ENCODE measurements at regions not wholly inside any gene's neighbourhood (a gene's known extent, or its start where the extent isn't known, plus 50 kb on each side); places are given as distances from the start of the nearest gene placed in this dataset.

DNA sequence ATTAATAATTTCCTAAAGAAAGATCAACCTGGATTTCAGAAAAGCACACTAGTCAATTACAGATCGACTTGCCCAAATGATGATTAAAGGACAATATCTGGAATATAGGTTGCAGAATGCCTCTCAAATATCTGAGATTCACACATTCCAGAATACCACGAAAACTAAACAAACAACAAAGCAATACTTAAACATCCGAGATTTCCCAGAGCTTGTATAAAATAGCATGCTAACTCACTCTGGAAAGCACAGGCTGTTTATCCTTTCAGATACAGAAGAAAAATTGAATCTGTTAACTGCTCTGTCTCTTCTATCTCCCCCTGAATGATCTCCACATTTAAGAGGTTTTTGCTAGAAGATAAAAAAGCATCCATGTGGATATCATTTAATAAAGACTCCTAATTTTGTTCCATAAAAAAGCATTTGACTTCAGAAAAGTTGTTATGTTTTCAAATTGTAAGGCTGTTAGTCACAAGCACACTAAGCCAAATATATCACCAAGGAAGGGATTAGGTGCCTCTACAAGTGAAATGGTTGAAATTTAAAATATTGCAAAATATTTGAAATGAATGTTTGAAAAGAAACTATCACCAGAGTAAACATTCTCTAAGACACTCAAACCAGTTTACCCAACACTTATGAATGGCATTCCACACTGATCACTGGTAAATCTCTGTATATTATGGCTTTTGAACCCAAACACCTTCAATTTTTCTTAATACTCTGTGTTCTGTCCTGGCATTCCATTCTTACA is 865.1 kb upstream of the ADAMTS5 start:
- DNase-seq = no peak

DNA sequence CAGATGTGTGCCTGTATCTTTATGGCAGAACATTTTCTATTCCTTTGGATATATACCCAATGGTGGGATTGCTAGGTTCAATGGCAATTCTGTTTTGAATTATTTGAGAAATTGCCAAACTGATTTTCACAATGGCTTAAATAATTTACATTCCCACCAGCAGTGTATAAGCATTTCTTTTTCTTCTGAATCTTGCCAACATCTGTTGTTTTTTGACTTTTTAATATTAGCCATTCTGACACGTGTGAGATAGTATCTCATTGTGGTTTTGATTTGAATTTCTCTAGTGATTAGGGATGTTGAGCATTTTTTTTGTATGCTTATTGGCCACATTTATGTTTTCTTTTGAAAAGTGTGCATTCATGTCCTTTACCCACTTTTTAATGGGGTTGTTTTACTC is 864.3 kb upstream of the ADAMTS5 start:
- no peak for DNase-seq

DNA sequence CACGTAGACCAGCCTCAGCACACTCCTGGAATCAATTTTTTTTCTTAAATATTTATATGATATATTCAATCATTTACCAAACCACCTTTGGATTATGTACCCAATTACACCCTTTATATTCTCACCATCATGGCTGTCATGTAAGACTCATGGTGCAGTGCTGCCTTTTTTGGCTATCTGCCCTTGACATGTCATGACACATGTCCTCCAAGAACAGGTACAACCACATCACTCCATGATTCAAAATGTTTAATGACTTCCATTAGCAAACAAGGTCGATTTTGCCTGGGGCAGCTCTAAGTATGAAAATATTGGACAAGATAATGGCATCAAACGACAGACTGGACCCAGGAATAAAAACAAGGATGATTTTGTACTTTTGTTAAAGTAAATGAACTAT is 861.1 kb upstream of the ADAMTS5 start:
- DNase-seq = no peak

DNA sequence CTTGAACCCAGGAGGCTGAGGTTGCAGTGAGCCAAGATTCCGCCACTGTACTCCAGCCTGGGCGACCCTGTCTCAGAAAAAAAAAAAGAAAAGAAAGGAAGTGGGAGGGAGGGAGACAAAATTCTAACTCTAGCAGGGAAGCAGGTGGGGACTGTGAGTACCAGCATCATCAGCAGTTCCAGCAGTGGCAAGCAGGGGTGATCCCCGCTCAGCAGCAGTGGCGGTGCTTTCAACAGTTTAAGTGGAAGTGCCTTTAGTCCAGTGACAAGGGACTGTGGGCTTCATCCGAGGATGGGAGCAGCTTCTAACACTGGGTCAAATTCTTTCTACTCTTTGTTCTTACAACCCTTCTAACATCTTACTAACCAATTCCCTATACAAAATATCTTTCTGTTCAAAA is 858.1 kb upstream of the ADAMTS5 start:
- DNase-seq = no peak

DNA sequence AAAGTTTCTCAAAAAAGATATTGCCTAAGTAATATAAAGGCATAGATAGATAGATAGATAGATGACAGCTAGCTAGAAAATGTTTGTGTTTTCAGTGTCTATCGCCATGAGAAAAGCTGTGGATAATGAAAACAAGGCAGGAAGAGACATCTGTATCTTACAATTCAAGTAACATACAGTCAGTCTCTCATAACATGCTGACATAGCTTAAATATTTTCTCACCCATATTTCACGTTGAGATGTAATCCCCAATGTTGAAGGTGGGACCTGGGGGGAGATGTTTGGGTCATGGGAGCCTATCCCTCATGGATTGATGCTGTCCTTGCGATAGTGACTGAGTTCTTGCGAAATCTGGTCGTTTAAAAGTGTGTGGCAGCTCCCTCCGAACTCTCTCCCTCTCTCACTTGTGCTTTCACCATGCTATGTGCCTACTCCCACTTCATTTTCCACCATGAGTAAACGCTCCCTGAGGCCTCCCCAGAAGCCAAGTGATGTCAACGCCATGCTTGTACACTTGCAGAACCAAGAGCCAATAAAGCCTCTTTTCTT is 856.8 kb upstream of the ADAMTS5 start:
- no peak for DNase-seq

DNA sequence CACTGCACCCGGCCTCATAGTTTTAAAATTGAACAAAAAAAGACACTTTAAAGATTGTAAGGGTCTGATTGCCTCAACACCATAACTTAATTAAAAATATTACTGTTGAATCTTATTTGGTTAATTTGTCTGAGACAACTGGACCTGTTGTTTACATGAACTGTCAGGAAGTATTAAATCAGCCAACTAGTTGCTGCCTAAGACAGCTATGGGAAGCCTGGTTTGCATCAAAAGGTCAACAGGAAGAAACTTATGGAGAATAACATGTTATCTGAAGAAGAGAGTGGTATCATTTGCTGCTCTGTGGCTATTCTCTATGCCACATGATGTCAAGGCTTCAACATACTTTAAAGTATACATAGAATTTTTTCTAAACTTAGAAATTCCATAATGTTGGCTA is 853.5 kb upstream of the ADAMTS5 start:
- no peak for DNase-seq

DNA sequence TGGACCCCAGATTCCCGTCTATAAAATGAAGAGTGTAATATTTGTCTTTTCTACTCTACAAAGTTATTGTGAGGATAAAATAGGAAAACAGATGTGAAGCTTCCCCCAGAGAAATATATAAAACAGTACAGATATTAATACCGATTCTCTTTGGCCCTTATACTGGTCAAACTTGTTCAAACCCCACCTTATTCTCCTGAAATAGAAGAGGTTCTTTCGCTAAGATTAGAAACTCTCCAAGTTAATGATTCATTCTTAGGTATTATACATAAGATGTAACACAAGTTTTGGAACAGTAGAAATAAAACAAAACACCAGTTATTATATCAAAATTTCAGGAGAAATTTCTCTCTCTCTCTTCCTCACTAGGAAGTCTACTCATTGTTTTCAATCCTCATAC is 852.4 kb upstream of the ADAMTS5 start:
- no peak for DNase-seq

DNA sequence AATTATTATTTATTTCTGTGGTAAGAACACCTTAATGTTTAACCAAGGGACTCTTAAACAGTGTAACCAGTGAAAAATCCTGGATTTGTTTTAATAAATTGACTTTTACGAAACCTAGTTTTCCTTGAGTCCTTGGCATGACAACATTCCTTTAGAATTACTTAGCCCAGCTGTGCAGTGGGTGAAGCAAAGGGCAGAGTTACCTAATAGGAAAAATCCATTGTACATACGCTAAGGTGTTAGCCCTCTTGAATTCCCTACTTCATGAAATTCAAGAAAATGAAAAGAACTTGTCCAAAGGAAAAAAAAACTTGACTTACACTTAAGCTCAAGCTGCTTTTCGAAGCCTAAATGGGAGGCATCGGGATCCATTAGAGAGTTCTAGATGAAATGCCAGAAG is 852.0 kb upstream of the ADAMTS5 start:
- no peak for DNase-seq

DNA sequence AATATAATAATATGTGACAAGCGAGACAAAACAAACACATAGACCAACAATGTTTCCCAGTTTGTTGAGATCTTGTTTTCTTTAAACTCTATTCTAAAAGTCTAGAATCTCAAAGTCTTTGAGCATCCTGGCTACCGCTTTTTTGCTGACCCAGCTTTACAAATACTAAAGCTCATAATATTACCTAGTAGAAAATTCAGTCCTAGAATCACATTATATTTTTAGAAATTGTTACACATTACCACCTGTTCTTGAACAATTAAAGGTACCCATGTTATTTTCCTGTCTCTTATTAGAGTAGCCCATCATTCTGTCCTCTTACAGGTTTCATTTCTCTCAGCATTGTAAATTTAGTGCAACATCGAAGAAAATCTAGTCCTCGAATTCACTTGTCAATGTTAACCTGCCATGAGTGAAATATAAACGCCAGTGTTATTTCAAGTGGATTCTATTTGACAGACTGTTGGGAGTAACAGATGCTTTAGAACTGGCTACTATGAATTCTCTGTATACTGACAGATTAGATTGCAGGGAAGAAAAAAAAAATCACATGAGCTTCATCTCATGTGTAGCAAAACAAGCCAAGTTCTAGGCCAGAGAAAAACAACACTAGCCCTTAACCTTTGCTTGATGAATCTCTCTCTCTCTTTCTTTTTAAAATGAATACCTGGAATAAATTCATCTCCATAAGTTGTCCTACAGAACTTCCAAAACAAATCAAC is 851.2 kb upstream of the ADAMTS5 start:
- DNase-seq = no peak

DNA sequence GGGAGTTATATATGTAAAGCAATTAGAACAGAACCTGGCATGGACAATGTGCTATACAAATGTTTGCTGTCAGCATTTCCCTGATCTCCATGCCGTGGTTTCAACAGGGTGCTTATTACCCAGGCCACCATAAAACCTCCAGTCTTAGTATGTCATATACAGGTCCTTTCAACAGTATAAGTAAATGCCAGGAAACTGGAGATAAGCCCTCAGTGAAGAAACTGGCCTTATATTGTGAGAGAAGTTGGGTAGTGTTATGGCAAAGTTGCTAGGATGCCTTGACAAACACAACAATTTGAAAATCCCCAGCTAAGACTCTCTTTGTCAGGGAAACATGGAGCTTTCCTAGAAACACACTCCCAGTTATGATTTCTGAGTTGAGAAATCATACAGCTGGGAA is 850.2 kb upstream of the ADAMTS5 start:
- no peak for DNase-seq

DNA sequence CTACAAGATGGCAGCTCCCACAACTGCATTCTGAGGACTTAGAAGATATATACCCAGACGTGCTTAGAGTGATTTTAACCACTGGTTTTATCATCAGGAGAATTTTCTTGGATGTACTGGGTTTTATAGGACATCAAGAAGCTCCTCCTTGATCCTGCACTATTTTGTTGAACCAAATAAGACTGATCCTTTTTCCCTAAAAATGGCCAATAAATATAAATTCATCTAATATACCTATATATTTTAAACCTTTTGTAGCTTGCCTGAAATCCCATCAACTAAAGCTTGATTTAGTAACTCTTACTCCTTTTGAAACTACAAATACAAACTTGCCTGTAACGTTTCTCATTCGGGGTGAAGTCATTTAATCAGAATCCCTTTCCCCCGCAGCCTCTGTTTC is 849.4 kb upstream of the ADAMTS5 start:
- DNase-seq = no peak

DNA sequence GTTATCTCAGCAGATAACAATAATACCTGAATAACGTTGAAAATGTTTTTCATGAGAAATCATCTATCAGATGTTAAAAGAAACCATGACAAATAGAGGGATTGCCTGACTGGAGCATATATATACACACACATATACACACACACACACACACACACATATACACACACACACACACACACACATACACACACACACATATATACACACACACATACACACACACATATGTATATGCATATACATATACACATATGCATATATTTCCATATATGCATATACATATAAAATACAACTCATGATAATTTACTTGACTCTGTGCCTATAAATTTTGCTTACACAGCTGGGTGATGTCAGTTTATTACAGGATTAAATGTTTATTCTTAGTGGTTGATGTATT is 847.3 kb upstream of the ADAMTS5 start:
- DNase-seq = no peak

DNA sequence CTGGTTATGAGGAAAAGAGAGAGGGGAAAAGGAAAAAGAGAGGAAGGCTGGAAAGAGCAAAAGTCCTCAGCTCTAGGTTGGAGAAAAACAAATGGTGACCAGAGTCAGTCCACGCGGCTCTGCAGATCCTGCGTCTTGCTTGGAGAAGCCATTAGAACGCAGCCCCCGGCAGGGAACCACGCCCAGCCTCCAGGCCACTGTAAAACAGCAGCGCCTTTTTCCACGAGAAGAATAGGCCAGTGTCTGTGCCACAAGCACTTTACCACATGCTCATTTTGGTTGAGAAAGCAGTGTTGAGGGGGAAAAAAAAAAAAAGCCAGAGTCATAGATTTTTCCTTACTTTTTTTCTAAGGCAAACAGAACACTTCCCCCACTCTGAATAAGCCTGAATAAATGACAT is 846.9 kb upstream of the ADAMTS5 start:
- no peak for DNase-seq

DNA sequence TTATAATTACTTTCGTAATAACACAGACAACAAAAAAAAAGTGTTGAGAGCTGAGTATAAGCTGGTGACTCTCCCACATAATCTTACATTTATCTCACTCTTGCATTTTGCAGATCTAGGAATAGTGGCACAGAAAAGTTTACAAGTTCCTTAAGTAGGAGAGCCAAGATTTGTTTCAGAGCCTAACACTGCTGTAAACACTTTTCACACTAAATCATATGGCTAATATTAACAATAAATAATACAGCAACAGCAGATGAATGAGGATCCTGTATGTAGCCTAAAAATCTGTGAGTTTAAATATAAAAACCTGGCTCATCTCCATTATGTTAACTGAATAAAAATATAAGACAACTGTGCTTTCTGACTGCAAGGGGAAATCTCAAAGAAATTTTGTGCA is 846.5 kb upstream of the ADAMTS5 start:
- DNase-seq = no peak

DNA sequence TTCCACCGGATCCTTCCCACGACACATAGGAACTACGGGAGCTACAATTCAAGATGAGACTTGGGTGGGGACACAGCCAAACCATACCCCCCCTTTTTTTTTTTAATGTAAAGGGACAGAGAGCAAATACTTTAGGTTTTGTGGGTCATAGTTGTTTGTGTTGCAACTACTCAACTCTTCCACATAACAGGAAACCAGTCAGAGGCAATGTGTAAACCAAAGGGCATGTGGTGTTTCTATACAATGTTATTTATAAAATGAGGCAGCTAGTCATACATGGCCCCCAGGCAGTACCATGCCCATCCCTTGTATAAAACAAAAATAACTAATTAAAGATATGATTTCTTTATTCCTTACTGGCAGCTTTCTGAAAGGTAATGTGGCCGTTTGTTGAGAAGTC is 845.4 kb upstream of the ADAMTS5 start:
- no peak for DNase-seq

DNA sequence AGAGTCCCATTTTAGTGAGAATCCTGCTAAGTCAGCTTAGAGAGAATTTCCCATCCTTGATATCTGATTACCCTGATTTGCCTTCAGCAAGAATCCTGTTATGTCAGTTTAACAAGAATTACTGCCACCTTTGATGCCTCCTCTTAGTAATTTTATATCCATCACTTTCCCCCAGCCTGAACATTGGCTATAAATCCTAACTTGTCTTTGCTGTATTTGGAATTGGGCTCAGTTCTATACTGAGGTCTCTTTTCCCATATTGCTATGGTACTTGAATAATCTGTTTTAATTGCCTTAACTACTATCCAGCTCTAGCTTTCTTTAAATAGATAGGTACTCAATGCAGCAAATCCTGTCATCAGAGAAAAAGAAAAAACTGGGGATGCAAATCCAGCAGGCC is 842.0 kb upstream of the ADAMTS5 start:
- no peak for DNase-seq

DNA sequence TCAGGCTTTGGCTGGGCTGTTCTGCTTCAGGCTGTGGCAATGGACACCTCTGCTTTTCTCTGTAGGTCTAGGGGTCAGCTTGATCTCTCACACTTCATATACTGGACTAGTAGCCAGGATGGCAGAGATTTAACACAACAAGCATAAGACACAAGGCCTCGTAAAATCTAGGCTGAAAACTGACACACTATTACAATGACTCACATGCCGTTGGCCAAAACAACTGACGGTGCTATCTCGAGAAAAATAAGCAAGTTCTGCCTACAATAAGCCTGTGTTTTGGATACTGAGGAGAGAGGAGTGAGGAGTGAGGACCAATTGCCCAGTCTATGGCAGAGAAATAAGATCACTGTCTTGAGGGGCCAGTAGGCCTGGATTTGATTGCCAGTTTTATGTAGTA is 840.7 kb upstream of the ADAMTS5 start:
- no peak for DNase-seq

DNA sequence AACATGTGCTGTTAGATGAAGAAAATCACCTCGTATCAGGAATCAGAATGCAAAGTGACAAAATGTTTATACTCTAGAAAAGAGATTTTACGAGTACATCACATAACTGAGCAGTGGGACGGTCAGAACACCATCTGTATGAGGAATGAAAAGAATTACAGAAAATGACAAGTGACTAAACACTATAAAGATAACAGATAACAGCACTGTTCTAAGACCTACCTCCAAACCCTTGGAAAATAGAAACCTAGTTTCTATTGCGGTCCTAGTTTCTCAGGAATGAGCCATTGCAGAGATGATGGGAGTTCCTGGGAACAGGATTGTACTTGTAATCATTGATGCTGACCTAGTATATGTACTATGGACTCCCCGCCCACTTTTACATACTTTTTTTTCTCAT is 839.4 kb upstream of the ADAMTS5 start:
- no peak for DNase-seq

DNA sequence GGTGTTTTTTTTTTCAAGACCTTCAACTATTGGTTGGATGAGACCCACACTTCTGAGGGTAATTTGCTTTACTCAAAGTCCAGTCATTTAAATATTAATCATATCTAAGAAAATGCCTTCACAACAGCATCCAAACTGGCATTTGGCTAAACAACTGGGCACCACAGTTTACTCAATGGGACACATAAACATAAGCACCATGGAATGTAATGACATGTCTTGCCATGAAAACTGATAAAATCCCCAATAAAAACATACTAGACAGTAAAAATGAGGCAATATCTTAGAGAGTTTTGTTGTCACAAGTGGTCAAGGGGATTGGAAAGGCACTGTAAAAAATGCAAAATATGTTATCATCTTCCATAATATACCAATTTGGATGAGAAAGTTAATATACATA is 838.8 kb upstream of the ADAMTS5 start:
- no peak for DNase-seq

DNA sequence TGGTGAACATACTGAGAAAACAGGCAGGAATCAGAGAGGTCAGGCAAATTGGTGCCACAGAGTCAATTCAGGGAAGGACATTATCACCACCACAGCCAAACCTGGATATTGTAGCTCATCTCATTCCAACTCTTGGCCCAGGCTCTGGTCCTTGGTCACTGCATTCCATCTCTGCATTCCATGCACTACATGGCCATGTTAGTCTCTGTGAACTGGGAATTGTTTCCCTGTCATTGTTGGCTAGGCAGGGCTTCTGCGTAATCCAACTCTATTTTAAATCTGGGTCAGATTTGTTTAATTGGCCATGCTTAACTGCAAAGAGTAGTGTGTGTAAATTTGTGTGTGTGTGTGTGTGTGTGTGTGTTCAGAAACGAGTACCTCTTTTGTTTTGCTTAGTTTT is 837.6 kb upstream of the ADAMTS5 start:
- no peak for DNase-seq

DNA sequence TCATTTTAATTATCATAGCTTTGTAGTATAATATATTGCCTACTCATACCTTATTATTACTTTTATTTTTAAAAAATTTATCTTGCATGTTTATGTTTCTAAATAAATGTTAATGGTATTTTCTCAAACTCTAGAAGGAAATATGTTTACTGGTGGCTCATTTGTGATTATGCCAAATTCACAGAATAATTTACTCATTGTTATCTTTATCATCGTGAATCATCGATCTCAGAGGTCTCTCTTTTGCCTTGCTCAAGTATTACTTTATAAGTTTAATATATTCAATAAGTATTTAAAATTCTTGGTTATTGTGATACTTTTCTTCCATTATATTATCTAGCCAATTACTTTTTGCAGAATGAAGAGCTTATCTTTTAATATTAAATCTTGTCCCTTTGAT is 836.7 kb upstream of the ADAMTS5 start:
- no peak for DNase-seq

DNA sequence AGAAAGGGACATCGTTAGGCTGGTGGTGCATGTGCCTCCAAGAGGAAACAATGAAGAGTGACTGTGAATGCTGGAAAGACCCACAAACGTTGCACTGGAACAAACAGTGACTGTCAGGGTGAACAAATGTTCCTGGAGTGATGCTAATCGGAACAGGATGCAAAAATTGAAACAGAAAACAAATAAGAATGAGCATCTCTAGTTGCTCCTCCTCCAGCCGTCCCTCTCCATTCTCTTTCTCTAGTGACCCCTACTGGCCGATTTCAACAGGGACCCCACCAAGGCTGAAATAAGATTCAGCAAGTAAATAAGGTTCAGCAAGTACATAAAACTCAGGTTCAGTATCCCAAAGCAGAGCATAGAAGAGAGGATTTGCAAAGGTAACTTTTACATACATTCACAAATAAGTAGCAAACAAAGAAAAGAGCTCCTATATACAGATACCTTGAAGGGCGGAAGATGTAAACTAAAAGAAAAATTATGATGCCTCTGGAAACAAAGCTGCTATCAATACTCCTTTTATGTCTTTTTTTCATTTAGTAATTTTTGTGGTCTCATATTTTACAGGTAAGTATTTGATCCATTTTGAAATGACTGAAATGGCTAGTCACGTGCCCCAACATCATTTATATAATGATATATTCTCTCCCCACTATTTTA is 836.1 kb upstream of the ADAMTS5 start:
- no peak for DNase-seq

DNA sequence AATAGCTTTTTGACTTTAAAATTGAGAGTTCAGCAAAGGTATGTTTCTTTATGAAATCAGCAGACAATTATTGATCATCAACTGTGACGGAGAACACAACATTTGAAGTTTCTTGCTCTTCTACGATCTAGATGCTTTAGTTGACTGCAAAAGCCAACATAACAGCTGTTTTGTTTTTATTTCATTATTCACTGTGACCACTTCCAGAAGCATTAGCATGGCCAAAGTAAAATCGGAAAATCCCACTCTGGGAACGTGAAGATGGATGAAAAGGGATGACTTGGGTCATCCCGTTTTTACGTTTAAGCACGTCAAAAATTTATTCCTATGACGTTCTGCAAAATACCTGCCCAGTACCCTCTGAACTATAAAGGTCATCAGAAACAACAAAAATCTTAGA is 833.0 kb upstream of the ADAMTS5 start:
- no peak for DNase-seq

DNA sequence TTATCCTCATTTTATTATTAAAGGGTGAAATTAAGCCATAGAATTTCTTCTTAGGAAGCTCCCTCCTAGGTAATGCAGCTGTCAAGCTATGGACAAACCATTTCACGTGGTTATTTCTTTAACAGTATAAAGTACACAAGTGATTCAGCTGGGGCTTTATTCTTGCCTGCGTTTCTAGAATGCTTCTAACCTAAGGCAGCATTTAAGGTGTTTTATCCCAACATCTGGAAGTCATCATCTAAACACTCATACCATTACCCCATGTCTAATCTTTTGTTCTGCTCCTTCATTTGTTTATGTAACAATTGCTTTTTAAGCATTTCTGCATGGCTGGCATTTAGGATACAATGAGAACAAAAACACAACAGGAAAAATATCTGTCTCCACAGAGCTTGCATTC is 829.2 kb upstream of the ADAMTS5 start:
- DNase-seq = no peak
